ENCODE measurements at regions not wholly inside any gene's neighbourhood (a gene's known extent, or its start where the extent isn't known, plus 50 kb on each side); places are given as distances from the start of the nearest gene placed in this dataset.

- TF ChIP-seq CTCF (IDR thresholded peaks at IDR 0.05): no peak
These were observed 90.9 kb upstream of the GRIK2 start for GRCh38 chr6:101302593-101302992.

GRCh38 chr6:101303495-101303894, 90.0 kb upstream of the GRIK2 start:
- TF ChIP-seq CTCF (IDR thresholded peaks at IDR 0.05): no peak
- Histone ChIP-seq H3K4me3 (no peak overlapping the region), H3K27ac (no peak overlapping the region)
- DNase-seq (ENCODE audit: low spot score): no peak

More at GRCh38 chr6:101302593-101302992, 90.9 kb upstream of the GRIK2 start:
- Histone ChIP-seq H3K27ac (no peak overlapping the region), H3K4me3 (no peak overlapping the region)
- DNase-seq (ENCODE audit: low spot score): no peak

- H3K4me3 ChIP-seq: no peak overlapping the region
These were observed 80.9 kb upstream of the GRIK2 start for GRCh38 chr6:101312652-101313051.

GRCh38 chr6:101322921-101323320, 70.6 kb upstream of the GRIK2 start:
- Histone ChIP-seq H3K27ac (no peak overlapping the region), H3K4me3 (no peak overlapping the region)
- no peak for TF ChIP-seq CTCF (IDR thresholded peaks at IDR 0.05)
- no peak for DNase-seq (ENCODE audit: low spot score)

More at GRCh38 chr6:101312652-101313051, 80.9 kb upstream of the GRIK2 start:
- no peak overlapping the region for H3K27ac ChIP-seq
- no peak for DNase-seq (ENCODE audit: low spot score)
- TF ChIP-seq CTCF (IDR thresholded peaks at IDR 0.05): no peak

- Histone ChIP-seq H3K27ac (no peak overlapping the region), H3K4me3 (no peak overlapping the region)
- no peak for TF ChIP-seq CTCF (IDR thresholded peaks at IDR 0.05)
- no peak for DNase-seq (ENCODE audit: low spot score)
These were observed 67.1 kb upstream of the GRIK2 start for GRCh38 chr6:101326411-101326810.

- Histone ChIP-seq H3K4me3 (no peak overlapping the region), H3K27ac (no peak overlapping the region)
- no peak for DNase-seq (ENCODE audit: low spot score)
- TF ChIP-seq CTCF (IDR thresholded peaks at IDR 0.05): no peak
These were observed 51.6 kb upstream of the GRIK2 start for GRCh38 chr6:101341926-101342325.
